Duodenal mucosa (tissue), 2 donors: ENCODE measurements at regions not wholly inside any gene's neighbourhood (a gene's known extent, or its start where the extent isn't known, plus 50 kb on each side); places are given as distances from the start of the nearest gene placed in this dataset.

Experiments
- H3K27ac ChIP-seq: one replicate; pipeline ENCODE4 v1.7.0; 2013; ENCODE audit warnings: low read depth, low read length
- H3K27me3 ChIP-seq, 2 donors: one replicate each; pipeline ENCODE4 v1.7.0; 2013; ENCODE audit warnings: low read length in 2 of 2, control low read depth in 1 of 2; ENCODE audit not compliant: insufficient read depth in 2 of 2, control insufficient read depth in 1 of 2
- H3K36me3 ChIP-seq, 2 donors: one replicate each; pipeline ENCODE4 v1.7.0; 2013; ENCODE audit warnings: low read length in 2 of 2, control low read depth in 1 of 2; ENCODE audit not compliant: insufficient read depth in 2 of 2, control insufficient read depth in 1 of 2
- H3K4me1 ChIP-seq, 2 donors: one replicate each; pipeline ENCODE4 v1.7.0; 2013; ENCODE audit warnings: low read length in 2 of 2, control low read depth in 1 of 2; ENCODE audit not compliant: insufficient read depth in 2 of 2, control insufficient read depth in 1 of 2
- H3K4me3 ChIP-seq, 2 donors: one replicate each; pipeline ENCODE4 v1.7.0; 2013; ENCODE audit warnings: low read length in 2 of 2, low read depth in 1 of 2
- H3K9ac ChIP-seq, 2 donors: one replicate each; pipeline ENCODE4 v1.7.0; 2013; ENCODE audit warnings: low read length in 2 of 2, low read depth in 1 of 2
- H3K9me3 ChIP-seq, 2 donors: one replicate each; pipeline ENCODE4 v1.7.0; 2013; ENCODE audit warnings: low read length in 2 of 2, control low read depth in 1 of 2; ENCODE audit not compliant: control insufficient read depth in 1 of 2

- Histone ChIP-seq H3K9ac (no peak overlapping the region), H3K27me3 (peaks cover 4 to 16% of the 10 kb centered on the region in 2 donors), H3K4me1 (peaks cover 15 to 23% of the 10 kb centered on the region in 2 donors), H3K9me3 (no peaks in the 10 kb centered on the region), H3K36me3 (no peaks in the 10 kb centered on the region), H3K4me3 (no peak overlapping the region), H3K27ac (no peak overlapping the region)
Measured at GRCh38 chr6:169341065-169341464, 87.4 kb upstream of the THBS2 start.

GRCh38 chr6:169340395-169340794 is 86.7 kb upstream of the THBS2 start:
- Histone ChIP-seq H3K9ac (peak overlapping the region in 1 of 2 donors; percentile 73), H3K36me3 (no peaks in the 10 kb centered on the region), H3K4me3 (no peak overlapping the region), H3K9me3 (no peaks in the 10 kb centered on the region), H3K27me3 (peaks cover 3 to 13% of the 10 kb centered on the region in 2 donors), H3K4me1 (peaks cover 15 to 20% of the 10 kb centered on the region in 2 donors), H3K27ac (no peak overlapping the region)

DNA sequence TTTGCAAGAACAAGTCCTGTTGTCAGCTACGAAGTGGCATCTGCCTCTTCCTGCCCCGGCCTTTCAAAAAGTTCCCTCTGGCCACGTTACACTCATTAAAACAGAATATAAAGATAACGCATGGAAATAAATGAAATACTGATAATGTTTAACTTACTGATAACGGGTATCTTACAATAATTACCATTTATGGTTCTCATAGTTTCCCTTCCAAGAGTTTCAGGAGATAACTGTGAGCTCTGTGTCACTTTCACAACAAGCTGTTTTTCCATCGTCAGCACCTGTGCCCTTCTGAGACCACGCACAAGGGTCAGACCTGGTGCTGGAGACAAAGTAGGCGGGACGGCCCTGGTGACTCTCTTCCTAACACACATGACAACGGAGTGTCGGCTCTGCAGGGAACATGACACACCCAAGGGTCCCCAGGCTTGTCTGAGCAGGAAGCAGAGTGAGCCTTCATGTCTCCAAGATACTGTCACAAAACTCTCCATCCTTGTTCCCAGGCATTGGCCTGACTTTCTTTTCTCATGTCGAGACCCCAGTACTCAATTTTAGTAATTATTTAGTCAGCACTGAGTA is 86.2 kb upstream of the THBS2 start:
- Histone ChIP-seq H3K9me3 (no peaks in the 10 kb centered on the region), H3K27me3 (peaks cover 0 to 13% of the 10 kb centered on the region in 2 donors), H3K27ac (no peak overlapping the region), H3K4me1 (peaks cover 10 to 14% of the 10 kb centered on the region in 2 donors), H3K9ac (peak overlapping the region in 1 of 2 donors; percentile 73), H3K4me3 (no peak overlapping the region), H3K36me3 (no peaks in the 10 kb centered on the region)

DNA sequence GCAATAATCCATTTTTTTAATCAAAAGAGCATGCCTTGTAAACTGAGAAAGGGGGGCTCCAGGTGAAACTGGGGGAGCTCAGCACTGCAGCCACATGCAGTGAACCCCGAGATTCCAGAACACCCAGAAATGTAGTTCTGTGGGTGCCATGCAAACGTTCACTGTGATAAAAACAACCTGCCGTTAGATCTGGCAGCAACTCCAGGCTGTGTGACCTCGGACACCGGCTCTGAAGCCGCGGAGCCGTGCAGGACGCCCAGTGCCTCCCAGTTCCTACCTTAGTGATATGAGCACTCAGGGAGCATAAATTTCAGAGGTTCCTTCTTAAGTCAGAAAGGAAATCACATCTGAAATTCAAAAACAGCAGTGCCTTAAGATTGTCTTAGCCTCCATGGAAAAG is 85.4 kb upstream of the THBS2 start:
- no peaks in the 10 kb centered on the region for H3K9me3 ChIP-seq
- H3K4me3 ChIP-seq: peak overlapping the region in 1 of 2 donors; percentile 54
- no peak overlapping the region for H3K9ac ChIP-seq
- H3K27me3 ChIP-seq: peaks cover 0 to 13% of the 10 kb centered on the region in 2 donors
- no peak overlapping the region for H3K27ac ChIP-seq
- H3K4me1 ChIP-seq: peaks cover 6 to 12% of the 10 kb centered on the region in 2 donors
- H3K36me3 ChIP-seq: no peaks in the 10 kb centered on the region

- no peaks in the 10 kb centered on the region for H3K36me3 ChIP-seq
- no peak overlapping the region for H3K9ac ChIP-seq
- H3K9me3 ChIP-seq: no peaks in the 10 kb centered on the region
- H3K4me1 ChIP-seq: peaks cover 6 to 12% of the 10 kb centered on the region in 2 donors
- H3K27me3 ChIP-seq: peaks cover 2 to 13% of the 10 kb centered on the region in 2 donors
- H3K27ac ChIP-seq: no peak overlapping the region
- no peak overlapping the region for H3K4me3 ChIP-seq
Measured at GRCh38 chr6:169337886-169338445, 84.3 kb upstream of the THBS2 start.

DNA sequence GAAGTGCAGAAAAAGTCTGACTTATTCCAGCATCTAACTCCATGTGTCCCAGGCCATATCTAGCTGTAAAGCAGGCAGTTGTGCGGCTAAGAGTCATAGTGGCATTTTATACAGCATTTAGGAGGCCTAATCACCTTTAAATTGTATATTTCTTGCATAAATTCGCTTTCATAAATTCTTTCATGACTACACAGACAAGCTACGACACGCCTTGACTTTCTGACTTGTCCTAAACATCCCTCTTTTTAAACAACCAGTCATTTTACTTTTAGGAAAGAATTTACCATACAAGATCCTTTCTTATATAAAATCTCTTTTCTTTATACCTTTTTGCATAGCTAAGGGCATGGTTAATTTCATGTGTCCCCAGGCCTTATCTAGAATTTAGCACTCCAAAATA is 81.7 kb upstream of the THBS2 start:
- H3K36me3 ChIP-seq: no peaks in the 10 kb centered on the region
- no peak overlapping the region for H3K4me3 ChIP-seq
- H3K27ac ChIP-seq: no peak overlapping the region
- H3K4me1 ChIP-seq: peaks cover 5 to 11% of the 10 kb centered on the region in 2 donors
- H3K9me3 ChIP-seq: no peaks in the 10 kb centered on the region
- H3K27me3 ChIP-seq: peaks cover 2% of the 10 kb centered on the region in 2 donors
- no peak overlapping the region for H3K9ac ChIP-seq

DNA sequence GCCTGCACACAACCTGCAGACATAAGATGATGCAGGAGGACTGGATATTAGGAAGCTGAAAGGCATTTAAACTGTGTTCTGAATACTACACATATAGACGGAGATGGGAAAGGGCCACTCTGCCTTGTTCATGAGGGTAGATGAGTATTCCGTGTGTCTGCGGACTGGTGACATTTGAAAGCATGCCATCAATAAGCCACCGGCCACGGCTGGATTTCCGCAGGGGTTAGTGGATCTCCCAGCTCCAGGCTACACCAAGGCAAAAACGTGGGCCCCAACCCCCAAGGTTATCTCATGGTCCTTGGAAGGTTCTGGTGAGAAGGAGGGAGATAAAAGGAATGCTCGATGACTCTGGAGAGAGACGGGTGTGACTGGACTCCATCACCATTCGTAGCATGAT is 78.6 kb upstream of the THBS2 start:
- Histone ChIP-seq H3K36me3 (no peaks in the 10 kb centered on the region), H3K27ac (no peak overlapping the region), H3K4me1 (no peaks in the 10 kb centered on the region), H3K27me3 (peaks cover 0 to 2% of the 10 kb centered on the region in 2 donors), H3K4me3 (no peak overlapping the region), H3K9ac (no peak overlapping the region), H3K9me3 (no peaks in the 10 kb centered on the region)

DNA sequence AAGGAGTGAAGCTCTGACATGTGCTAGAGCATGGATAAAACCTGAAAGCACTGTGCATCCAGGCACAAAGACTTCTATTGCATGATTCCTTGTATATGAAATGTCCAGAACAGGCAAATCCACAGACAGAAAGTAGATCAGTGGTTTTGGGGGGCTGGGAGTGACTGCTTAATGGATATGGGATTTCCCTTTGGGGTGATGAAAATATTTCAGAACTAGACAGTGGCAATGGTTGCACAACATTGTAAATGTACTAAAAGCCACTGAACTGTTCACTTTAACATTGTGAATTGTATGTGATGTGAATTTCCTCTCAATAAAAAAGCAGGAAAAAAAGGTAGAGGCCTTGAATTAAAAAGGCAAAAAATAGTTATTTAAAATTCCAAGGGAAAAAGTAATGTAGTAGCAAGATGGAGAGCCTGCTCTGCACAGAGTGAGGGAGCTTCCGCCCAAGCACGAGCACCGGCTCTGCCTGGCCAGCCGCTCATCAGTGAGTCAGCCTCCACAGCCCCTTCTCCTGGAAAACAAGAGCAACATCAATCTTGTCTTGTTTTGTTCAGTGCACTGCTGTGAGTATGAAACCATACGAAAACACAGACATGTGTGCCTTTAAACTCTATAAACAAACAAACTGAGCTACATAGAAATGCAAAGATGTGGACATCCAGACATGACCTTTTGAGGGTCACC is 74.6 kb upstream of the THBS2 start:
- Histone ChIP-seq H3K36me3 (no peaks in the 10 kb centered on the region), H3K4me1 (no peaks in the 10 kb centered on the region), H3K27ac (no peak overlapping the region), H3K27me3 (peaks cover 0 to 2% of the 10 kb centered on the region in 2 donors), H3K4me3 (no peak overlapping the region), H3K9me3 (no peaks in the 10 kb centered on the region), H3K9ac (no peak overlapping the region)

- Histone ChIP-seq H3K9ac (no peak overlapping the region), H3K27ac (no peak overlapping the region), H3K4me3 (no peak overlapping the region), H3K27me3 (no peaks in the 10 kb centered on the region), H3K9me3 (no peaks in the 10 kb centered on the region), H3K36me3 (no peaks in the 10 kb centered on the region), H3K4me1 (no peaks in the 10 kb centered on the region)
Measured at GRCh38 chr6:169326067-169326799, 72.6 kb upstream of the THBS2 start.
